GM19328 (cell line): ENCODE measurements at regions not wholly inside any gene's neighbourhood (a gene's known extent, or its start where the extent isn't known, plus 50 kb on each side); places are given as distances from the start of the nearest gene placed in this dataset.
"Not testable (repeated sequence)": the region's sequence is repeated elsewhere in the genome, so short reads cannot be mapped to it uniquely, and the experiment has no call there.

ENCODE experiments used
- ATAC-seq: cut with Tn5 transposase; IDR thresholded peaks from one replicate; pipeline ENCODE4 v1.9.1; 2021; ENCODE audit warnings: mild to moderate bottlenecking, moderate library complexity; ENCODE audit not compliant: unreplicated experiment

DNA sequence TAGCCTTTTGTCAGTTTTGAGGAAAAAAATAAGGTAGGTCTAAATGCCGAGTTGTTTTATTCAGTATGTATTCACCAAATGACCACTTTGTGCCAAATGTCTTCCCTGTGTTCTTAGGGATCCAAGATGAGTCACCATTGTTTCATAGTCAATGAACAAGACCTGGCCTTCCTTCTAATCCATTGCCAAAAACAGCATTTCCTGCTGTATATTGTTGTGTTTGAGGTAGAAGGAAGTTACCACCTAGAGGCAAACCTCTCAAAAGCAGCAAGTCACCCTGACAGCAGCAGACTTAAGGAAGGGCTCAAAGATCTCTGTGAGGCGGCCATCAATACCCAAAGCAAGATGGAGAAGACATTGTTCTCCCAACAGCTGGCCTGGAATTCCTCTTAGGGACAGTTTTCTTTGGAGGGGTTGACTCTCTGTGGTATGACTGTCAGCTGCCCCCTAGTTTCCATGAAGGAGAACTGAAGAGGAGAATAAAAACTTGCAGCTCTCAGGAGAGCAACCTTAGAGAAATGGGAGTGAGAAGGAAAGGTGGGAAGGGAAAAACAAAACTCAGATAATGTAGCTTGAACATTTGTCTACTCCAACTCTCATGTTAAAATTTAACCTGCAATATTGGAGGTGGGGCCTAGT, 328.3 kb downstream of the LRATD1 start:
- no peak for ATAC-seq

DNA sequence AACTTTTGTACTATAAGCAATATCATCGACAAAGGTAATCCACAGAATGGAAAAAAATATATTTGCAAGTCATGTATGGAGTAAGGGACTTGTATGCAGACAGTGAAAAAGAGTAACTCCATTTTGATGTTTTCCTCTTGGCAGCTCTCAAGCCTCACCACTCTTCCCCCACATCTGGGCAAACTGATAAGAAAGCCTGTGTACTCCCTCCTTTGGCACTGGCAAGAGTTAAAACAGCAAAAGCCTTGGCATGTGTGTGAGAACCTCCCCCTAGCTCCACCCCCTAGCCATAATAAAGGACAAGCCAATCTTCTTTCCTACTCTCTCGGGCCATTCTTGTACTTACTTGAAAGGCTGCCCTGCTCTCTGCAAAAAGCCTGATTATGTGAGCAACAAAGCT, 335.2 kb downstream of the LRATD1 start:
- no peak for ATAC-seq

DNA sequence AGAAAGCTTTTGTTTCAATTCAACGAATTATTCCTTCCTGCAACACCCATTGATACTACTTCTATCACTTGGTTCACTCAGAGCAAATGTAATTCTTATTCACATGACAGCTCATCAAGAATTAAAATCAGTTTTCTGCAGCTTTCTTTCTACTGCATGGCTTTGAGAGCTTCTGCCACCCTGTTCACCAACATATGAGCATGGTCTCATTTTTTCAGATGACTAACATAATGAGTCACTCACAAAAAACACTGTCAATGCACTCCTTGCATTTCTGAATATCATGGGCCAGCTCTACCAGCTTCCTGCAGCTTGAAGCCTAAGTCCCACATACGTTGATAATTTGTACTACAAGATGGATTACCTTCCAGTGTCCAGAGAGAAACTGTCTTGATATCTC, 342.9 kb downstream of the LRATD1 start:
- ATAC-seq = no peak

DNA sequence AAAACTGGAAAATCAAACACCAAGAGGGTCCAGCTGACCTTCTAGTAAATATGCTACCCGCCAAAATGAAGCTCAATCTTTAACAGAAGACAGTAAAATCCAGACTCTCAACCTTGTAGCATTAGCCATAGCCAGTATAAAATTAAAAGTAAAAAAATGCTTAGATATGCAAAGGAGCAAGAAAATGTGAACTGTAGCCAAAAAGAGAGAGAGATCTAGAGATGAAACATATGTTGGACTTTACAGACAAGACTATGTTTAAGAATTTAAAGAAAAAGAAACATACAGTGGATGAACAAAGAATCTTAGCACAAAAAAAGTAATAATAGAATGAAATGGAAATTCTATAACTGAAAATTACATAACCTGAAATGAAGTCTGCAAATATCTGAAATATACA, 344.5 kb downstream of the LRATD1 start:
- ATAC-seq = no peak

DNA sequence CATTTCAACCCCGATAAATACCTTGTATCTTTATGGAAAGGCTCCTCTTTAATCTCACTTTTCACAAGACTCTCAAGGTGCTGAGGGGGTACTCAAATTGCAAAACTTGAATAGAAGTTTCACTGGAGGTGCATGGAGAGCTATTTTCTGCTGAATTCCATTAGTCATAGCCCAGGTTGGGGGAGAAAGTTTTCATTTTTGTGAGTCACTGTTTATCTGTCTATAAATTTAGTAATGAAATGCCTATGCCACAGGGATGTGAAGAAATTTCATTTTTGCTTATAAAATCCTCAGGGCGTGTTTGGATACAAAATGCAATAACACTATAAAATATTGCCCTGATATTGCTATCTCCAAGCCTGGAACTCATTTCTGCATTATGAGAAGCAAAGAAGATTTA, 346.3 kb downstream of the LRATD1 start:
- ATAC-seq = no peak

DNA sequence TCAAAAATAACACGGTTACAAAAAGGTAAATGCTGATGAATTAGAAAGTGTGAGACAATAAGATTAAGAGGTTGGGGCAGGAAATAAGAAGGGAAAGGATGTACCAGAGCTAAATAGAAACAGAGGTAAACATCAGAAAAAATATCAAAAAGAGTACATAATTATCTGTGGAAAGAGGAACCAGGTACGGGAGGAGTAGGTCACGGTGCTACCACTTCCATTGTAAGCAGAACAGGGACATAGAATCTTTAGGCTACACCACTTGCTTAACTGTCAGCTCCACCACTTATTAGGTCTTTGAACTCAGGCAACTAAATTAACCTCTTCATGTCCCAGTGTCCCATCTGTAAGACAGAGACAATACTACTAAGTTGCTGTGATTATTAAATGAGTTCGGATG, 350.3 kb downstream of the LRATD1 start:
- ATAC-seq = no peak

DNA sequence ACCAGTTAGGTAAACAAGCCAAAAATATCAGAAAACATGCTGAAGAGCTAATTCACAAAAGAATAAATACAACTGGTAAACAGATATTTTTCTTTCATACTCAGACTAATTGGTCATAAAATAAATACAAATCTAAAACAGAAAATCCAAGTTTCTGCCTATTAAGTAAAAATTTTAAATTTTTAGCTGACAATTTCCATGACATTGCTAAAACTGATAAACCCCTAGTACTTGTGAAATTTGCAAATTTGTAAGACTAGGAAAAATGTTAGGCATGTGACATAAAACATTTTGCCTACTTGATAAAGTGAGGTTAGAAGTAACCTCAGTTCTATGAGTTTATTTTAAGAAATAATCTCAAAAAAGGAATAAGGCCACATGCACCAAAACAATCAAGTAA, 356.1 kb downstream of the LRATD1 start:
- no peak for ATAC-seq

DNA sequence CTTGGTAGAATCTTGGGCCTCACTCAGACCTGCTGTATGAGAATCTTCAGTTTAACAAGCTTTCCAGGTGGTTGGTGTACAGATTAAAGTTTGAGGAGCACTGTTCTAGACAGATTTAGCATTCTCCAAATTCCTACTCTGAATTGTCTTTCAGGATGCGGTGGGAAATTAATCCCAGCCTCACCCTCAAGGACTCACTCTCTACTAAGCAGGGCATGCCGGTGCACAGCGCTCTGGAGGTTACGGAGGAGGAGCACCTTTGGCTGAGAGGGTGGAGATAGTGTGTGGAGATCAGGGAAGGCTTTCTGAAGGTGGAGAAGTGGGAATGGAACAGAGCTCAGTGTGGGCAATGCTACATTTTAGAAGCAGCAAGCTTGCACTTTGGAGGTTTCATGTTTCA, 359.2 kb downstream of the LRATD1 start:
- ATAC-seq = no peak

DNA sequence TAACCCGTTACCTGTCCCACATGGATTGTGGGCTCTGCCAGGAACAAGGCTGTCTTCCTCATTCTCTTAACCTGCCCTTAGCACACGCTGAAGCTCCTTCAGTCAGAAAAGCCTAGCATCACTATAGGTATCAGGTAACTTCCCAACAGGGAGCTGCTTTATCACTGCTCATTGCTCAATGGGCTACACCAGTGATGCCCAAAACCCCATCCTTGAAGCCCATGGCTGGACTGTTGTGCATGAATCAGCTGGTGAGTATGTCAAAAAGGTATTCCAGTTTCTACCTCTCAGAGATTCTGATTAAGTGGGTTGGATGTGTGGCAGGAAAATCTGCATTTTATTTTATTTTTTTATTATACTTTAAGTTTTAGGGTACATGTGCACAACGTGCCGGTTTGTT, 362.2 kb downstream of the LRATD1 start:
- ATAC-seq = no peak

DNA sequence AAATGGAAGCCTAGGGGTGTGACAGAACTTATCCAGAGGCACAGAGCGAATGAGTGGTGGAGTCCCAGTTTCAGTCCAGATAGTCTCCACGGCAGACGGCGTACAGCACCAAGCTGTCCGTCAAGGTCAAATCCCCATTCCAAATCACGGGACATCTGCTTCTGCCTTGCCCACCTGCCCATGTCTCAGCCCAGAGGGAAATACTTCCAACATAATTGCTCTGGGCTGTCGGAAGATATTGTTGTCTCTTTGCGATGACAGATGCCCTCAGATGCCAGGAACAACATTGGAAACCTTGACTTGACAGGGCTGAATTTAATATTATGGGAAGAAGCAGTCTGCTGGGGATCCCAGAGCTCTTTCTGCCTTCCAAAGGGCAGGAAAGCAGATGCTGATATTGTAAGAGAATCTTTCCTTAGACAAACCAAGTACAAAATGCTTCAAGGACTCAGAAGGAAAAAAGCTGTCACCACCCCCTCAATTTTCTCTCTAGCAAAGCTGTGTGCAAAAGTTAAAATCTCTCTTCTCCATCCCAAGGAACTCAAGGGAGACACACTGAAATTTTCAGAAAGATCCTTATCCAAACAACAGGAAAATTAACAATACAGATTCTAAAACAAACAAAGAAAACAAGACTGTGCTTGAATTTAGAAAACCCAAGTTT, 364.0 kb downstream of the LRATD1 start:
- ATAC-seq = no peak

DNA sequence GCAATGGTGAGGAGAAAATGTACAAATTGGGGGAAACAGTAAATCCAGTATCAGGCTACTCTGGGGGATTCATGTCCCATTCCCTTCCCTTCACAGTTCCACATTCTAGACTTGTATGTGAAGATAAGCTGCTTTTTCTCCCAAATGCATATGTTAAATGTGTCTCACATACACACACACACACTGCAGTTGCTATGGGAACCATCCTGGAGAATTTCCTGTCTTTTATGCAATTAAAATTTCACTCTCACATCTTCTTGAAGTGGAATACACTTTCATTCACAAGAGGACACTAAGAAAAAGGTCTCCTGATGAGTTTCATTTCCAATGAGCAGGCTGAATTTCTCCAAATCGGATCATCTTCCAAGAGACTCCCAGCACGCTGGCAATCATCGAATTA, 366.0 kb downstream of the LRATD1 start:
- ATAC-seq = no peak

DNA sequence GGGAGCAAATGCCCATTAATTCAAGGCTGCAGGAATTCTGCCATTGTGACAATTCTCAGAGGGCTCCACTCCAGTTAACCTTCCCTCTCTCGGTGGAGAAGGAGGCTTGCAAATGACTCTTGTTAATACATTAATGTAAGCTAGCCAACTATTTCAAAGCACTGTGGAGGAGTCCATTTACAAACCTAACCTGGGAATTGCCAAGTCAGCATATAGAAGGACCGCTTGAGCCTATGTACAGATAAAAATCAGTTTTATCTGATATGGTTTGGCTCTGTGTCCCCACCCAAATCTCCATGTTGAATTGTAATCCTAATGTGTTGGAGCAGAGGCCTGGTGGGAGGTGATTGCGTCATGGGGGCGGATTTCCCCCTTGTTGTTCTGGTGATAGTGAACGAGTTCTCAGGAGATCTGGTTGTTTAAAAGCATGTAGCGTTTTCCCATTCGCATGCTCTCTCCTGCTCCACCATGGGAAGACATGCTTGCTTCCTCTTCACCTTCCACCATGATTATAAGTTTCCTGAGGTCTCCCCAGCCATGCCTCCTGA, 366.7 kb downstream of the LRATD1 start:
- ATAC-seq = no peak

DNA sequence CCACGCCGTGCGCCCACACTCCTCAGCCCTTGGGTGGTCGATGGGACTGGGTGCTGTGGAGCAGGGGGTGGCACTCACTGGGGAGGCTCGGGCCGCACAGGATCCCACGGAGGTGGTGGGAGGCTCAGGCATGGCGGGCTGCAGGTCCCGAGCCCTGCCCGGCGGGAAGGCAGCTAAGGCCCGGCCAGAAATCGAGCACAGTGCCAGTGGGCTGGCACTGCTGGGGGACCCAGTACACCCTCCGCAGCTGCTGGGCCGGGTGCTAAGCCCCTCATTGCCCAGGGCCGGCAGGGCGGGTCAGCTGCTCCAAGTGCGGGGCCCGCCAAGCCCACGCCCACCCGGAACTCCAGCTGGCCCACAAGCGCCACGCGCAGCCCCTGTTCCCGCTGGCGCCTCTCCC, 370.0 kb downstream of the LRATD1 start:
- ATAC-seq = not testable (repeated sequence)

DNA sequence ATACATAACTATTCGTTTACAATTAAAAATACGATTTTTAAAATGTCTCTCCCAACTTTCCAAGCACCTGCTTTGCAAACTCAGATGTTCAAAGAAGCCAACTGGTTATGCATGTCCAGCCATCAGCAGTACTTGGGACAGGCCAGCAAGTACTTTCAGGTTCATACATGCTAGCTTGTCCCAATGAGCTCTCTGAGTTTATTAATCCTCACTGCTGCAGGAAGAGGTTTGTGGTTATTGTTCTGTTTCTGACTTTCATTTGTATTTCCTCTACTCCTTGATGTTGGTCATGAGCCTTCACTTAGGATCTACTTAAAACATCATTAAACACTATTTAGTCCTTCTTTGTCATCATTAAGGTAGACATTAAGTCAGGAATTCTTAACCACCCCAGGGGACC, 374.1 kb downstream of the LRATD1 start:
- ATAC-seq = no peak

DNA sequence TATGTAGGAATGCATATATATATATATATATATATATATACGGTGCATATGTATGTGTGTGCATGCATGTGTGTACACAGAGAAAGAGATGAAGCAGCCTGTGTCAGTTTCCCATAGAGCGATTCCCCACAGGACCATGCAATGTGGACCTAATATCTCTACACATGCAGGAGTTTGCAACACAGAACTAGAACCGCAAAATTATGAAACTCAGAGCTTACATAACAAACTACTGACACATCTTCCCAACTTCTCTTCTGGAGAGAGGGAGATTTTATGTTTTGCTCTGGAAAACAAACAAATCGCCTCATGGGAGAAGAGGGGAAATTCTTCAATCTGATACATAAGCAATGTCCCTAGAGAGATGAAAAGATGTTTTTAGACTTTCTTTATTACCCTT, 377.2 kb downstream of the LRATD1 start:
- no peak for ATAC-seq

DNA sequence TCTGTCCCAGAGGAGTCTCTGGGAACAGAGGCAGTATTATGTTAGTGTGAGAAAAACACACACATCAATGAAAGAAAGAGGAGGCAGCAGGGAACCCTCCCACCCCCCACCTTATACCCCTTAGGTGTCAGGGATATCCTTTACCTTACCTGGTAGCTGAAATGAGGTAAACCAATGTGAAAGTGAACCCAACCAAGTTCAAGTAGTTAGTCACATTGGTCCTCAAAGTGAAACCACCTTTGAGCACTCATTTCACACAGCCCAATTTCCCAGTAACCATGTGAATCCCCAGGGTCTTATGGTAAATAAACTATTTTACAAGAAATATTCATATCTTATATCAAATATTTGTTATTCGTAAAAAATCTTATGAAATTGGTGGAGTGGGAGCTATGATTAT, 377.8 kb downstream of the LRATD1 start:
- ATAC-seq = no peak

DNA sequence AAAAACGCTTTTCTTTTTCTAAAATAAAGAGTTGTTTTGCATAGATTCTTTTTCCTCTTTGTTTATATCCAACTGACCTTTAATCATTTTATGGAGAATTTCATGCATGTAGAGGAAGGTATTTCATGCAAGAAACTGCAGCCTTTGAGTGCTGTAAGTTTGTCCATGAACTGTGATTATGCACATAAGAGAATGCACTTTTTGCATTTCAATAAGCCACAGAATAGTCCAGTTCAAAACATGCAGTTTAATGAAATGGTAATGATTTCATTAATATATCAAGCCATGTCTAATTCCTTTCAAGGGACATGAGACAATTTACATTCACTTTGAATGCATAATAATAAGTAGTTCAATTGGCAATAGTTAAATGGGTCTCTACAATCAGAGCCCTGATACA, 386.3 kb downstream of the LRATD1 start:
- no peak for ATAC-seq

DNA sequence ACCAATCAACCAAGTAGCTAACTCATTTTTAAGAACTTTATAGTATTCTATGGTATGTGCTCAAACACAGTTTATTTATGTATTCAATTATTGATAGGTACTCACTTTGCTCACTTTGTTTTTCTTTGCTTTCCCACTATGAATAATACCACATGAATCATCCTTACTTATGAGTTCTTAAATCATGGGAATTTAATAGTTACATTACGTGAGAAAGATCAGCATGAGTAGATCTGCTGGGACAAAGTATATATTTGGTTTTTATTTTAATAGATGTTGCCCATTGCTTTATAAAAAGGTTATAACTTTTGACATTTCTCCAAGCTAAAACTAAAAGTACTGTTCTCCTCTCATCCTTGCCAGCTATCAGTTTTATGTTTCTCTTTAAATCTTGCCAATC, 390.7 kb downstream of the LRATD1 start:
- no peak for ATAC-seq

DNA sequence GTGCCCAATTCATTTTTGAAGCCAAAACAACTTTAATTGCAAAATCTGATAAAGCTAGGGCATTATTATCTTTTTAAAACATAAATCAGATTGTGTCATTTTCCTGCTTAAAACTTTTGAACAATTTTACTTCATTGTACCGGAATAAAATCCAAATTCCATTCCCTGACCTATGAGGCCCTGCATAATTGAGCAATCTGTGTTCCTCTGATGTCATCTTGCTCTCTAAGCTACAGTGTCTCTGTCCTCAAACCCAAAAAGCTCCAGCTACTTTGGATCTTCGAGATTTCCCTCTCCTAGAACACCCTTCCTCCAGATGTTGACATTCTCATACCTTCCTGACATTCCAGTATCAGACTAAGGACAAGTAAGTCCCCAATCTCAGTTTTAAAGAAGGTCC, 395.9 kb downstream of the LRATD1 start:
- ATAC-seq = no peak

DNA sequence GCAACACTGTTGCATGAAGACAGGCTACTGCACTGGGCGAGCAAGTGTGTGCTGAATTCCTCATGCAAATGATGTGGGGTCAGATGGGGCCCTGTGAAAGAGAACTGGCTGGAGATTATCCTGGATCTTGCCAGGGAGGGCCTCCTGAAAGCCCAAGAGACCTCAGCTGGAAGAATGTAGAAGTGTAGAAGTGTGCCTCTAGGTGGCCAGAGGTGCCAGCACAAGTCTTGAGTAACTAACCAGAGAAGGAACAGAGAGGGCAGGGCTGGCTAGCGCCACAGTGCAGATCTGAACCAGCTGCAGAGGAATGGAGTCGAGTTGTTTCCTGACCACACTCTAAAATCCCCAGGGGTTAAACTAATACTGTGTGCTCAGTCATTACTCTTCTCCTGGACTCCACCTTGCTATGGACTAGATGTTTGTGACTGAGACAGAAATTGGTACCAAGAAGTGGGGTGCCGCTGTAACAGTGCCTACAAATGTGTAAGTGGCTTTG, 399.3 kb downstream of the LRATD1 start:
- ATAC-seq = peak; percentile 92

DNA sequence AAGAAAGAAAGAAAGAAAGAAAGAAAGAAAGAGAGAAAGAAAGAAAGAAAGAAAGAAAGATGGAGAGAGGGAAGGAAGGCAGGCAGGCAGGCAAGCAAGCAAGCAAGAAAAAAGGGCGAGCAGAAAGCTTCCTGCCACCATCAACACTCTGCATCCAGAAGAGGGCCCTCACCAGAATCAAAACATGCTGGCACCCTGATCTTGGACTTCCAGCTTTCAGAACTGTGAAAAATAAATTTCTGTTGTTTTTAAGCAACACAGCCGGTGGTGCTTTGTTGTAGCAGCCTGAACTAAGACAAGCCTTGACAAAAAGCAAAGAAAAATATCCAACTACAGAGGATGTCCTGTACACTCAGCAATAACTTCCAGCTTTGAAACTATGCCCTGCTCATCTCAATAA, 401.7 kb downstream of the LRATD1 start:
- no peak for ATAC-seq

DNA sequence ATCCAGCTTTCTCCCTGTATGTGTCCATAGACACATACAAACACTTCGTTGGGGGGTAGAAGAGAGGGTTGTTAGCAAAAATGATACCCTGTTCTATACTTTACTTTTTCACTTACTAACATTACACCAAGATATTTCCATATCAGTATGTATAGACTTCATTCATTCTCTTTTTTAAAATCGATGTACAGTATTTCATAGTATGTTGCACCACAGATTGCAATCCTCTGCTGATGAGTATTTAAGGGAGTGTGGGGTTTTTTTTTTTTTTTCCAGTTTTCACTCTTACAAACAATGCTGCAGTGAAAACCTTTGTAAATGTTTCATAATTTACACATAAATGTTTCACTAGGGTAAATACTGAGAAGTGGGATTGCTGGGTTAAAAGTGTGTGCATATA, 402.3 kb downstream of the LRATD1 start:
- no peak for ATAC-seq
